ENCODE measurements at regions not wholly inside any gene's neighbourhood (a gene's known extent, or its start where the extent isn't known, plus 50 kb on each side); places are given as distances from the start of the nearest gene placed in this dataset.

- no peak overlapping the region for H3K4me3 ChIP-seq (ENCODE audit: low read depth, low read length)
- no peak for TF ChIP-seq CTCF (conservative IDR thresholded peaks at IDR 0.05; ENCODE audit: low read depth, low read length)
- DNase-seq (ENCODE audit: low read depth) = no peak
Observed at GRCh38 chr11:95305705-95306104, 74.7 kb upstream of the SESN3 start.

GRCh38 chr11:95304777-95305176 lies 73.8 kb upstream of the SESN3 start:
- no peak overlapping the region for H3K4me3 ChIP-seq (ENCODE audit: low read depth, low read length)
- DNase-seq (ENCODE audit: low read depth) = no peak
- no peak for TF ChIP-seq CTCF (conservative IDR thresholded peaks at IDR 0.05; ENCODE audit: low read depth, low read length)

GRCh38 chr11:95302211-95302610 lies 71.2 kb upstream of the SESN3 start:
- no peak overlapping the region for H3K4me3 ChIP-seq (ENCODE audit: low read depth, low read length)
- TF ChIP-seq CTCF (conservative IDR thresholded peaks at IDR 0.05; ENCODE audit: low read depth, low read length) = no peak

GRCh38 chr11:95301474-95301873 lies 70.5 kb upstream of the SESN3 start:
- DNase-seq (ENCODE audit: low read depth) = no peak
- TF ChIP-seq CTCF (conservative IDR thresholded peaks at IDR 0.05; ENCODE audit: low read depth, low read length) = no peak

More at GRCh38 chr11:95302211-95302610, 71.2 kb upstream of the SESN3 start:
- no peak for DNase-seq (ENCODE audit: low read depth)

GRCh38 chr11:95299078-95299679 lies 68.2 kb upstream of the SESN3 start:
- no peak for DNase-seq (ENCODE audit: low read depth)
- no peak overlapping the region for H3K4me3 ChIP-seq (ENCODE audit: low read depth, low read length)
- TF ChIP-seq CTCF (conservative IDR thresholded peaks at IDR 0.05; ENCODE audit: low read depth, low read length) = no peak

More at GRCh38 chr11:95301474-95301873, 70.5 kb upstream of the SESN3 start:
- H3K4me3 ChIP-seq (ENCODE audit: low read depth, low read length) = no peak overlapping the region

GRCh38 chr11:95297680-95298452 lies 66.9 kb upstream of the SESN3 start:
- no peak for DNase-seq (ENCODE audit: low read depth)
- no peak overlapping the region for H3K4me3 ChIP-seq (ENCODE audit: low read depth, low read length)
- no peak for TF ChIP-seq CTCF (conservative IDR thresholded peaks at IDR 0.05; ENCODE audit: low read depth, low read length)

Data from epithelial cell of proximal tubule (primary cell).